Mucosa of rectum (tissue), 2 donors: ENCODE measurements at regions not wholly inside any gene's neighbourhood (a gene's known extent, or its start where the extent isn't known, plus 50 kb on each side); places are given as distances from the start of the nearest gene placed in this dataset.
"Not testable (repeated sequence)": the region's sequence is repeated elsewhere in the genome, so short reads cannot be mapped to it uniquely, and the experiment has no call there.

Experiments
- H3K27ac ChIP-seq, 2 donors: one replicate each; pipeline ENCODE4 v1.7.0; 2013; ENCODE audit warnings: inconsistent platforms in 2 of 2, low read depth in 2 of 2, low read length in 2 of 2
- H3K27me3 ChIP-seq, 2 donors: one replicate each; pipeline ENCODE4 v1.7.0; 2013; ENCODE audit warnings: low read length in 2 of 2; ENCODE audit not compliant: control insufficient read depth in 2 of 2, insufficient read depth in 2 of 2
- H3K36me3 ChIP-seq, 2 donors: one replicate each; pipeline ENCODE4 v1.7.0; 2013; ENCODE audit warnings: low read length in 2 of 2; ENCODE audit not compliant: control insufficient read depth in 2 of 2, insufficient read depth in 2 of 2
- H3K4me1 ChIP-seq, 2 donors: one replicate each; pipeline ENCODE4 v1.7.0; 2013; ENCODE audit warnings: low read length in 2 of 2, mild to moderate bottlenecking in 1 of 2; ENCODE audit not compliant: control insufficient read depth in 2 of 2, insufficient read depth in 2 of 2
- H3K4me3 ChIP-seq, 2 donors: one replicate each; pipeline ENCODE4 v1.7.0; 2013; ENCODE audit warnings: low read length in 2 of 2
- H3K9ac ChIP-seq, 2 donors: one replicate each; pipeline ENCODE4 v1.7.0; 2013; ENCODE audit warnings: low read length in 2 of 2, low read depth in 1 of 2, mild to moderate bottlenecking in 1 of 2
- H3K9me3 ChIP-seq, 2 donors: one replicate each; pipeline ENCODE4 v1.7.0; 2013; ENCODE audit warnings: low read length in 2 of 2; ENCODE audit not compliant: control insufficient read depth in 2 of 2
- donor health status: healthy.
- donor health status: Normal muscosa, but diverticular disease.

GRCh38 chr1:761791-762190 is 75.3 kb upstream of the OR4F16 start:
- H3K9ac ChIP-seq, H3K9me3 ChIP-seq, H3K27me3 ChIP-seq, H3K36me3 ChIP-seq, H3K4me3 ChIP-seq, H3K27ac ChIP-seq, H3K4me1 ChIP-seq: not testable (repeated sequence)

GRCh38 chr1:771449-771848 is 85.0 kb upstream of the OR4F16 start:
- not testable (repeated sequence) for H3K9me3 ChIP-seq, H3K27ac ChIP-seq, H3K4me1 ChIP-seq, H3K4me3 ChIP-seq, H3K36me3 ChIP-seq, H3K27me3 ChIP-seq, H3K9ac ChIP-seq

GRCh38 chr1:777480-778180 is 91.2 kb upstream of the OR4F16 start:
- Histone ChIP-seq H3K27ac (peak overlapping the region in 1 of 2 donors; percentile 87), H3K4me3 (peak overlapping the region in 1 of 2 donors; percentile 81)
- H3K36me3 ChIP-seq, H3K9me3 ChIP-seq, H3K27me3 ChIP-seq, H3K4me1 ChIP-seq, H3K9ac ChIP-seq: not testable (repeated sequence)

- peak overlapping the region; percentile 77 to 80 for H3K9ac ChIP-seq
- H3K4me1 ChIP-seq, H3K36me3 ChIP-seq, H3K9me3 ChIP-seq, H3K27me3 ChIP-seq: not testable (repeated sequence)
- peak overlapping the region; percentile 87 to 88 for H3K27ac ChIP-seq
- H3K4me3 ChIP-seq: peak overlapping the region; percentile 76 to 81
These were observed 92.2 kb upstream of the OR4F16 start for GRCh38 chr1:778451-779278.

GRCh38 chr1:779621-780020 is 93.2 kb upstream of the OR4F16 start:
- H3K4me3 ChIP-seq: peak overlapping the region; percentile 7 to 56
- not testable (repeated sequence) for H3K9me3 ChIP-seq, H3K36me3 ChIP-seq, H3K9ac ChIP-seq, H3K27me3 ChIP-seq, H3K4me1 ChIP-seq
- peak overlapping the region in 1 of 2 donors; percentile 23 for H3K27ac ChIP-seq

GRCh38 chr1:788835-789234 is 102.4 kb upstream of the OR4F16 start:
- H3K36me3 ChIP-seq: no peaks in the 10 kb centered on the region
- H3K4me3 ChIP-seq: no peak overlapping the region
- no peak overlapping the region for H3K27ac ChIP-seq
- no peaks in the 10 kb centered on the region for H3K27me3 ChIP-seq
- H3K9ac ChIP-seq: no peak overlapping the region
- H3K4me1 ChIP-seq: no peaks in the 10 kb centered on the region
- peaks cover 0 to 2% of the 10 kb centered on the region in 2 donors for H3K9me3 ChIP-seq

- not testable (repeated sequence) for H3K27ac ChIP-seq, H3K27me3 ChIP-seq, H3K4me3 ChIP-seq, H3K9ac ChIP-seq, H3K4me1 ChIP-seq, H3K9me3 ChIP-seq, H3K36me3 ChIP-seq
These were observed 103.2 kb upstream of the OR4F16 start for GRCh38 chr1:789606-790005.

- H3K4me3 ChIP-seq, H3K27me3 ChIP-seq, H3K36me3 ChIP-seq: not testable (repeated sequence)
These were observed 104.0 kb upstream of the OR4F16 start for GRCh38 chr1:790388-790930.

GRCh38 chr1:794310-794709 is 107.9 kb upstream of the OR4F16 start:
- not testable (repeated sequence) for H3K27me3 ChIP-seq, H3K27ac ChIP-seq, H3K9me3 ChIP-seq, H3K4me3 ChIP-seq, H3K9ac ChIP-seq, H3K36me3 ChIP-seq, H3K4me1 ChIP-seq

More at GRCh38 chr1:790388-790930, 104.0 kb upstream of the OR4F16 start:
- not testable (repeated sequence) for H3K9ac ChIP-seq, H3K9me3 ChIP-seq, H3K4me1 ChIP-seq, H3K27ac ChIP-seq

GRCh38 chr1:794918-795584 is 108.6 kb upstream of the OR4F16 start:
- H3K27ac ChIP-seq, H3K27me3 ChIP-seq, H3K36me3 ChIP-seq, H3K4me1 ChIP-seq, H3K4me3 ChIP-seq, H3K9ac ChIP-seq, H3K9me3 ChIP-seq: not testable (repeated sequence)
